ENCODE measurements at regions not wholly inside any gene's neighbourhood (a gene's known extent, or its start where the extent isn't known, plus 50 kb on each side); places are given as distances from the start of the nearest gene placed in this dataset.
"Not testable (repeated sequence)": the region's sequence is repeated elsewhere in the genome, so short reads cannot be mapped to it uniquely, and the experiment has no call there.

GRCh38 chr2:224148058-224148457 is 109.0 kb upstream of the SERPINE2 start:
- TF ChIP-seq, protein P1, sequence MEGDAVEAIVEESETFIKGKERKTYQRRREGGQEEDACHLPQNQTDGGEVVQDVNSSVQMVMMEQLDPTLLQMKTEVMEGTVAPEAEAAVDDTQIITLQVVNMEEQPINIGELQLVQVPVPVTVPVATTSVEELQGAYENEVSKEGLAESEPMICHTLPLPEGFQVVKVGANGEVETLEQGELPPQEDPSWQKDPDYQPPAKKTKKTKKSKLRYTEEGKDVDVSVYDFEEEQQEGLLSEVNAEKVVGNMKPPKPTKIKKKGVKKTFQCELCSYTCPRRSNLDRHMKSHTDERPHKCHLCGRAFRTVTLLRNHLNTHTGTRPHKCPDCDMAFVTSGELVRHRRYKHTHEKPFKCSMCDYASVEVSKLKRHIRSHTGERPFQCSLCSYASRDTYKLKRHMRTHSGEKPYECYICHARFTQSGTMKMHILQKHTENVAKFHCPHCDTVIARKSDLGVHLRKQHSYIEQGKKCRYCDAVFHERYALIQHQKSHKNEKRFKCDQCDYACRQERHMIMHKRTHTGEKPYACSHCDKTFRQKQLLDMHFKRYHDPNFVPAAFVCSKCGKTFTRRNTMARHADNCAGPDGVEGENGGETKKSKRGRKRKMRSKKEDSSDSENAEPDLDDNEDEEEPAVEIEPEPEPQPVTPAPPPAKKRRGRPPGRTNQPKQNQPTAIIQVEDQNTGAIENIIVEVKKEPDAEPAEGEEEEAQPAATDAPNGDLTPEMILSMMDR (IDR thresholded peaks at IDR 0.05), result not testable (repeated sequence)
- not testable (repeated sequence) for TF ChIP-seq POLR2A (IDR thresholded peaks at IDR 0.05)

Data from lower leg skin (tissue), 3 donors.